Activated naive CD8-positive, alpha-beta T cell treated with anti-CD3 and anti-CD28 coated beads, Interleukin-2, amount 10 ng/mL, durations not matched to agents 7 days and 5 days (primary cell): ENCODE measurements at regions not wholly inside any gene's neighbourhood (a gene's known extent, or its start where the extent isn't known, plus 50 kb on each side); places are given as distances from the start of the nearest gene placed in this dataset.
"Not testable (repeated sequence)": the region's sequence is repeated elsewhere in the genome, so short reads cannot be mapped to it uniquely, and the experiment has no call there.

ENCODE experiments used
- ATAC-seq: fragments of 150-1000 bp; cut with Tn5 transposase; one replicate; pipeline ENCODE4 v1.10.0; 2021; ENCODE audit warnings: low read depth, moderate library complexity
- POLR2A ChIA-PET: fragments of 350-600 bp; sonication (Branson Sonifier 250); formaldehyde crosslinking; loops from one replicate; lab custom pipeline; 2021; ENCODE audit warnings: antibody characterized with exemption; lab: Charles Lee
- DNase-seq: peaks from one replicate; pipeline ENCODE4 v3.0.0; 2021
- H3K27ac Mint-ChIP-seq: one replicate; pipeline ENCODE4 v1.8.0; 2022; ENCODE audit warnings: mild to moderate bottlenecking, mixed read lengths
- H3K27me3 Mint-ChIP-seq: one replicate; pipeline ENCODE4 v1.8.0; 2022; ENCODE audit warnings: mild to moderate bottlenecking, moderate library complexity, mixed read lengths
- H3K36me3 Mint-ChIP-seq: one replicate; pipeline ENCODE4 v1.8.0; 2021; ENCODE audit warnings: mild to moderate bottlenecking, mixed read lengths
- H3K4me1 Mint-ChIP-seq: one replicate; pipeline ENCODE4 v1.8.0; 2021; ENCODE audit warnings: mixed read lengths
- H3K4me3 Mint-ChIP-seq: one replicate; pipeline ENCODE4 v1.8.0; 2022; ENCODE audit warnings: mild to moderate bottlenecking, moderate library complexity, mixed read lengths
- H3K9me3 Mint-ChIP-seq: one replicate; pipeline ENCODE4 v1.8.0; 2021; ENCODE audit warnings: mixed read lengths

DNA sequence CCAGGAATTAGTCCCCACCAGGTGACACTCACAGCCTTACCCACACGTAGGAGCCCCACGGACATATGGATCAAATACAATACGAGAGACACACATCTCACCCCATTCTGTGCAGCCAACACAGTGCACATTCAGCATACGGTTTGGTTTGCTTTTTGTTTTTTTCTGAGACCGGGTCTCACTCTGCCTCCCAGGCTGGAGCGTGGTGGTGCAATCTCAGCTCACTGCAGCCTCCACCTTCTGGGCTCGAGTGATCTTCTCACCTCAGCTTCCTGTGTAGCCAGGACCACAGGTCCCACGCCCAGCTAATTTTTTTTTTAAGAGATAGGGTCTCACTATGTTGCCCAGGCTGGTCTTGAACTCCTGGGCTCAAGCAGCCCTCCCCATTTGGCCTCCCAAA, 102.8 kb downstream of the POTEB start:
- ATAC-seq = peak; percentile 80
- H3K36me3 Mint-ChIP-seq, DNase-seq, H3K27ac Mint-ChIP-seq, H3K4me1 Mint-ChIP-seq, H3K4me3 Mint-ChIP-seq, H3K9me3 Mint-ChIP-seq, H3K27me3 Mint-ChIP-seq, POLR2A ChIA-PET: not testable (repeated sequence)

- POLR2A ChIA-PET, H3K27ac Mint-ChIP-seq, ATAC-seq, H3K9me3 Mint-ChIP-seq, DNase-seq, H3K27me3 Mint-ChIP-seq, H3K4me1 Mint-ChIP-seq, H3K36me3 Mint-ChIP-seq, H3K4me3 Mint-ChIP-seq: not testable (repeated sequence)
These were observed 111.0 kb downstream of the POTEB start for GRCh38 chr15:21766524-21766923.

- H3K27ac Mint-ChIP-seq, H3K4me3 Mint-ChIP-seq, POLR2A ChIA-PET, DNase-seq, H3K36me3 Mint-ChIP-seq, ATAC-seq, H3K27me3 Mint-ChIP-seq, H3K9me3 Mint-ChIP-seq, H3K4me1 Mint-ChIP-seq: not testable (repeated sequence)
These were observed 113.8 kb downstream of the POTEB start for GRCh38 chr15:21763756-21764155.

DNA sequence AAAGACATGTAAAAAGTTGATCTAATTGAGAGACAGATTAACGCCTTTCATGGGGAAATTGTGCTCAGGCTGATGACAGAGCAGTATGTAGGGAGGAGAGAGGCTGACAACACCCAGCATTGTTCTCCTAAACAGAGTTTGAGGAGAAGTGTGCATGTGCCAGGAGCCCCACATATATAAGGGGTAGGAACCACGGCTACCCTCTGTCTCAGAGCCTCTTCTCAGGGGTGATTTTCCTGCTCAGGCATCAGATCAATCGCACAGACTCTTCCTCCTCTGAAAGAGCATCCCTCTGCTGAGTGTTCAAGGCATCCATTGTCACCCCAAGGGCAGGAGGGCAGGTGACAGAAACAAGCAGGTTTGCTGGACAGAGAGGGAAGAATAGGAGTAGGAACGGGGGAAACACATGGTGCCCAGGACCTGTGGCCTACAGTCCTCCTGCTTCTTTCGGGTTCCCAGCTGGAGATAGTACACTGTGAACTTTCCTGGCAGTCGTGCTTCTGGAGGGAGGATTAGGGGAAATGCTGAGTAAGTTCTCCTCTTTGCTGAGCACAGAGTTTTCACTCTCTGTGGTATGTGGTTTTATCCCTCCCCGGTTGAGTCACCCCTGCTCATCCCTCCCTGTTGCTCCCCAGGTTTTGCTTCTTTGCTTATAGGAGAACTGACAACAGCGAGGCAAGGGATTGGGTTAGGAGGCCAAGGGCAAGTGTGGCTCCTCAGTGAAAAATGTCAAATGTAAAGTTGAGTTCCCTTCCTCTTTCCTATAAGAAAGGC, 117.1 kb downstream of the POTEB start:
- H3K27ac Mint-ChIP-seq, H3K4me1 Mint-ChIP-seq, H3K9me3 Mint-ChIP-seq, H3K36me3 Mint-ChIP-seq, H3K27me3 Mint-ChIP-seq, POLR2A ChIA-PET, H3K4me3 Mint-ChIP-seq, DNase-seq: not testable (repeated sequence)
- peak; percentile 70 for ATAC-seq

- H3K36me3 Mint-ChIP-seq = not testable (repeated sequence)
These were observed 118.0 kb downstream of the POTEB start for GRCh38 chr15:21759401-21760165.

DNA sequence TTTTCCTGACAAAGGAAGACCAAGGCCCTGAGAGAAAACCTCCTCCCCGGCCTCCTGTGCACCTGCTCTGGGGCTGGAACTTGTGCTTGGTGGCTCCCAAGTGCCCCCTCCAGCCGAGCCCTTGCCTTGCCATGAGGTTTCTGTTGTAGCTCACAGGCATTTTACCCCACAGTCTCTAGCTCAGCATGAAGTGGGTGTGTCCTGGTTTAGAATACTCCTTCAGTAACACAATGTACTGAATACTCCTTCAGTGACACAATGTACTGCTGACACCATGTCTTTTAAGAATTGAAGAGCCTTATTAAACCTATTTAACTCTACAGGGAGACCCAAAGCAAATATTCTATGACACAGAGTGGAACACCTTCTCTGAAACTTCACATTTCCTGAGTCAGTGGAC, 123.7 kb downstream of the POTEB start:
- POLR2A ChIA-PET = not testable (repeated sequence)

More at GRCh38 chr15:21759401-21760165, 118.0 kb downstream of the POTEB start:
- POLR2A ChIA-PET, H3K4me1 Mint-ChIP-seq, H3K4me3 Mint-ChIP-seq, H3K27me3 Mint-ChIP-seq, H3K27ac Mint-ChIP-seq, DNase-seq, ATAC-seq, H3K9me3 Mint-ChIP-seq: not testable (repeated sequence)

DNA sequence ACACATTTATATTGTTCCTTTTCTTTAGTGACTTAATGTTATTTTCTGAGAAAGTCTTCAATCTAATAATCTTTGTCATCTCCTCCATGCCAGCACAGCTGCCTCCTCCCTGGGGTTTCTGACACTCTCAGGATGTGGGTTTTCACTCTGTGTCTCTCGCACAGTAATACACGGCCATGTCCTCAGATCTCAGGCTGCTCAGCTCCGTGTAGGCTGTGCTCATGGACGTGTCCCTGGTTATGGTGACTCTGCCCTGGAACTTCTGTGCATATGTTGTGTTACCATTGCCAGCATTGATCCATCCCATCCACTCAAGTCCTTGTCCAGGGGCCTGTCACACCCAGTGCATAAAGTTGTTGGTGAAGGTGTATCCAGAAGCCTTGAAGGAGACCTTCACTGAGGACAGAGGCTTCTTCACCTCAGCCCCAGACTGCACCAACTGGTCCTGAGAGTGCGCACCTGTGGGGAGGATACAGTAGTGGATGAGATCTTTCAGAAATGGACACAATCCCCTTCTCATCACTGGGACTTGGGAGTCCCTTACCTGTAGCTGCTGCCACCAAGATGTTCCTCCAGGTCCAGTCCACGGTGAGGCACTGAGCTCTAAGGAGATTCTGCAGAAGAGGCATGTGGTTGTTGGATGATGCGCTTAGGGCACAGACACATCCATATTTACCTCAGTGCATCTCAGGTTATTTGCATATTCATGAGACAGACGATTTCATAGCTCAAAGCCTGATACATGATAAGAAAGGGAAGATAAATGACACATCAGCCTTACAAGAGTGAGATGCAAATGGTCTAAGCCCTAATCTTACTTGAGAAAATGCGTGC, 125.2 kb downstream of the POTEB start:
- H3K4me1 Mint-ChIP-seq, H3K4me3 Mint-ChIP-seq, H3K27ac Mint-ChIP-seq, H3K9me3 Mint-ChIP-seq, H3K27me3 Mint-ChIP-seq, DNase-seq, POLR2A ChIA-PET, H3K36me3 Mint-ChIP-seq: not testable (repeated sequence)
- peak; percentile 83 for ATAC-seq

More for the DNA sequence above, 123.7 kb downstream of the POTEB start:
- H3K36me3 Mint-ChIP-seq, ATAC-seq, DNase-seq, H3K27ac Mint-ChIP-seq, H3K4me1 Mint-ChIP-seq, H3K9me3 Mint-ChIP-seq, H3K4me3 Mint-ChIP-seq, H3K27me3 Mint-ChIP-seq: not testable (repeated sequence)

- POLR2A ChIA-PET, H3K27me3 Mint-ChIP-seq, H3K36me3 Mint-ChIP-seq, ATAC-seq, H3K4me1 Mint-ChIP-seq, H3K9me3 Mint-ChIP-seq, H3K27ac Mint-ChIP-seq, DNase-seq, H3K4me3 Mint-ChIP-seq: not testable (repeated sequence)
These were observed 128.4 kb downstream of the POTEB start for GRCh38 chr15:21749173-21749572.

DNA sequence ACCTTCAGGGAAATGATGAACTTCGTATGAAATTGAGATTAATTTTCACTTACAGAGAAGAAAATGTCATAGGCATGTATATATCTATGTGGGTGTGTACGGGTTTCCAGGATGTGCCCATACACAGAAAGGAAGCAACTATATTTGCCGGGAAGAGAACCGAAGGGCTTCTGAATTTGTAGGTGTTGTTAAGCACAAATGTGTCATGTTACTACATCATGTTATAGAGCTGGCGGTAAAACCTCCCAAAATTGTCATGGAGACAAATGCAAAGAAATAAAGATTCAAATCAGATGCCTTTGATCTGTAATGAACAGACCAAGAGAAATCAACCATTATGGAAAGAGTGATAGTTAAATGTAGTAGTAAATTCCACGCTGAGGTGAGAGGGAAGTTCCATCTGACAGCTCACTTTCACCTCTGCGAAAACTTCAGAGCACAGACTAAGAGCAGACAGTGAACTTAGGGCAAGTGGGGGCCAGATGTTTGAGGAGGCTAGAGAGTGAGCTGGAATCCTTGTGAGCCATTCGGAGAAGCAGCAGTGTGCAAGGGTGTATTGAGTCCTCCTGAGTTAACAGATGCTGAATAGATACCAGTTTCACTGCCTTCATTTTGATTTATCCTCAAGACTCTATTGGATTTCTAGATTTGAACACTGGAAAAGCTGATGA, 133.2 kb downstream of the POTEB start:
- H3K27me3 Mint-ChIP-seq, H3K27ac Mint-ChIP-seq, ATAC-seq, H3K36me3 Mint-ChIP-seq, H3K4me1 Mint-ChIP-seq, H3K9me3 Mint-ChIP-seq, H3K4me3 Mint-ChIP-seq, POLR2A ChIA-PET, DNase-seq: not testable (repeated sequence)

DNA sequence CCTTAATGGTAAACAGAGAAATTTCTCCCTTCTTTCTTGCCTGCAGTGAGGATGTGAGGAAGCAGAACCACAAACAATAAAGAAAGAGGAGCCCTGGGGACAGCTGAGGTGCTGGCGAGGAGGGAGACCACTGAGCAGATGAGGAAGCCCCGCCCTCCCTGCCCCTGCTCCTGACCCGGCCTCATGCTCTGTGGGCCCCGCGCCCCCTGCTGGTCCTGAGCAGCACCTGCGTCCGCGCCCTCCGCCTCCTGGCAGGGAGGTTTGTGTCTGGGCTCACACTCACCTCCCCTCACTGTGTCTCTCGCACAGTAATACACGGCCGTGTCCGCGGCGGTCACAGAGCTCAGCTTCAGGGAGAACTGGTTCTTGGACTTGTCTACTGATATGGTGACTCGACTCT, 135.5 kb downstream of the POTEB start:
- H3K9me3 Mint-ChIP-seq, DNase-seq, H3K4me3 Mint-ChIP-seq, H3K27me3 Mint-ChIP-seq, POLR2A ChIA-PET, ATAC-seq, H3K36me3 Mint-ChIP-seq, H3K4me1 Mint-ChIP-seq, H3K27ac Mint-ChIP-seq: not testable (repeated sequence)

GRCh38 chr15:21738003-21738402, 139.5 kb downstream of the POTEB start:
- H3K9me3 Mint-ChIP-seq, POLR2A ChIA-PET, ATAC-seq, H3K36me3 Mint-ChIP-seq, H3K4me3 Mint-ChIP-seq, H3K27ac Mint-ChIP-seq, H3K4me1 Mint-ChIP-seq, DNase-seq, H3K27me3 Mint-ChIP-seq: not testable (repeated sequence)

DNA sequence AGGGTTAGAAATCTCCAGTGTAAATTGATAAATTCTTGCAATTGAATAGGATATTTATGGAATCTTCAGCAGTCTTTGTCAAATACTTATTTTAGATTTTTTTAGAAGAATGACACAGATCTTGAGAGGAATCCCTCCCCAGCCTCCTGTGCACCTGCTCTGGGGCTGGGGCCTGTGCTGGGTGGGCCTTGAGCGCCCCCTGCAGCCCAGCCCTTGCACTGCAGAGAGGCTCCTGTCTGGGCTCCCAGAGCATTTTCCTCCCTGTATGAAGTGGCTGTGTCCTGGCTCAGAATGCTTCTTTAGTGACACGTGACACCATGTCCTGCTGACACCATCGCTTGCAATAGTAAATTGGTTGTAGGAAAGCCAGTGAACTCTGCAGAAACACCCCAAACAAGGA, 141.1 kb downstream of the POTEB start:
- H3K9me3 Mint-ChIP-seq, H3K4me1 Mint-ChIP-seq, H3K4me3 Mint-ChIP-seq, DNase-seq, H3K36me3 Mint-ChIP-seq, POLR2A ChIA-PET, ATAC-seq, H3K27me3 Mint-ChIP-seq, H3K27ac Mint-ChIP-seq: not testable (repeated sequence)

DNA sequence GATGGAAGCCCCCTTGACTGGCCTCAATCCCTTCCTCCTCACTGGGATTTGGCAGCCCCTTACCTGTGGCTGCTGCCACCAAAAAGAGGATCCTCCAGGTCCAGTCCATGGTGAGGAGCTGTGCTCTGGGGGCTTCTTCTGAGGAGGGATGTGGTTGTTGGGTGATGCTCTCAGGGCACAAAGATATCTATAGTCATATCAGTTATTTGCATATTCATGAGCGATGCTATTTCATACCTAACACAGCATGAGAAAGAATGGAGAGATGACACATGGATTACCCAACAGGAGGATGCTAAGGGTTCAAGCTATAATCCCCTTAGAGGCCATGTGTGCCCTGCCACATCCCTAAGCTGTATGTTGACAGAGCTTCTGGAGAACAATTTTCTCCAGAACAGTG, 141.7 kb downstream of the POTEB start:
- H3K9me3 Mint-ChIP-seq, DNase-seq, POLR2A ChIA-PET, H3K27ac Mint-ChIP-seq, H3K4me1 Mint-ChIP-seq, H3K27me3 Mint-ChIP-seq, H3K4me3 Mint-ChIP-seq, H3K36me3 Mint-ChIP-seq: not testable (repeated sequence)
- ATAC-seq = peak; percentile 82
